ENCODE measurements at regions not wholly inside any gene's neighbourhood (a gene's known extent, or its start where the extent isn't known, plus 50 kb on each side); places are given as distances from the start of the nearest gene placed in this dataset.

- Mint-ChIP-seq H3K27me3 (no peaks in the 10 kb centered on the region), H3K9me3 (peaks cover 4% of the 10 kb centered on the region), H3K4me1 (no peaks in the 10 kb centered on the region), H3K4me3 (no peak overlapping the region), H3K27ac (no peak overlapping the region), H3K36me3 (no peaks in the 10 kb centered on the region)
- ATAC-seq (ENCODE audit: low read depth) (no peak), DNase-seq (ENCODE audit: low spot score in 2 of 2) (no peak)
Measured at GRCh38 chr21:27839512-27840115, 872.7 kb upstream of the ADAMTS5 start.

- Mint-ChIP-seq H3K27ac (no peak overlapping the region), H3K27me3 (no peaks in the 10 kb centered on the region), H3K36me3 (no peaks in the 10 kb centered on the region), H3K4me1 (no peaks in the 10 kb centered on the region), H3K9me3 (peaks cover 5% of the 10 kb centered on the region), H3K4me3 (no peak overlapping the region)
- ATAC-seq (ENCODE audit: low read depth) (no peak), DNase-seq (ENCODE audit: low spot score in 2 of 2) (no peak)
Measured at GRCh38 chr21:27838573-27838972, 871.7 kb upstream of the ADAMTS5 start.

GRCh38 chr21:27837936-27838335 is 871.0 kb upstream of the ADAMTS5 start:
- no peak overlapping the region for H3K27ac Mint-ChIP-seq
- no peaks in the 10 kb centered on the region for H3K4me1 Mint-ChIP-seq
- DNase-seq (ENCODE audit: low spot score in 2 of 2) (no peak), ATAC-seq (ENCODE audit: low read depth) (no peak)
- H3K9me3 Mint-ChIP-seq: peaks cover 4% of the 10 kb centered on the region
- no peak overlapping the region for H3K4me3 Mint-ChIP-seq
- no peaks in the 10 kb centered on the region for H3K27me3 Mint-ChIP-seq
- H3K36me3 Mint-ChIP-seq: no peaks in the 10 kb centered on the region

GRCh38 chr21:27833298-27833697 is 866.4 kb upstream of the ADAMTS5 start:
- H3K4me1 Mint-ChIP-seq: no peaks in the 10 kb centered on the region
- H3K27ac Mint-ChIP-seq: no peak overlapping the region
- peaks cover 3% of the 10 kb centered on the region for H3K27me3 Mint-ChIP-seq
- peaks cover 8% of the 10 kb centered on the region for H3K9me3 Mint-ChIP-seq
- DNase-seq (ENCODE audit: low spot score in 2 of 2) (no peak), ATAC-seq (ENCODE audit: low read depth) (no peak)
- no peak overlapping the region for H3K4me3 Mint-ChIP-seq
- H3K36me3 Mint-ChIP-seq: no peaks in the 10 kb centered on the region

GRCh38 chr21:27831816-27832569 is 865.1 kb upstream of the ADAMTS5 start:
- Mint-ChIP-seq H3K4me3 (no peak overlapping the region), H3K27me3 (peaks cover 3% of the 10 kb centered on the region), H3K4me1 (no peaks in the 10 kb centered on the region), H3K9me3 (peaks cover 8% of the 10 kb centered on the region), H3K36me3 (no peaks in the 10 kb centered on the region), H3K27ac (no peak overlapping the region)
- DNase-seq (ENCODE audit: low spot score in 2 of 2) (no peak), ATAC-seq (ENCODE audit: low read depth) (no peak)

- no peak overlapping the region for H3K27ac Mint-ChIP-seq
- H3K4me3 Mint-ChIP-seq: no peak overlapping the region
- DNase-seq (ENCODE audit: low spot score in 2 of 2): no peak
- ATAC-seq (ENCODE audit: low read depth): no peak
- H3K36me3 Mint-ChIP-seq: no peaks in the 10 kb centered on the region
- no peaks in the 10 kb centered on the region for H3K4me1 Mint-ChIP-seq
- H3K27me3 Mint-ChIP-seq: peaks cover 3% of the 10 kb centered on the region
- H3K9me3 Mint-ChIP-seq: peaks cover 10% of the 10 kb centered on the region
Measured at GRCh38 chr21:27831177-27831576, 864.3 kb upstream of the ADAMTS5 start.

GRCh38 chr21:27827972-27828371 is 861.1 kb upstream of the ADAMTS5 start:
- ATAC-seq (ENCODE audit: low read depth) (no peak), DNase-seq (ENCODE audit: low spot score in 2 of 2) (no peak)
- Mint-ChIP-seq H3K4me3 (no peak overlapping the region), H3K27me3 (peaks cover 3% of the 10 kb centered on the region), H3K9me3 (peaks cover 10% of the 10 kb centered on the region), H3K27ac (no peak overlapping the region), H3K36me3 (no peaks in the 10 kb centered on the region), H3K4me1 (no peaks in the 10 kb centered on the region)

- Mint-ChIP-seq H3K4me1 (no peaks in the 10 kb centered on the region), H3K9me3 (peaks cover 9% of the 10 kb centered on the region), H3K27ac (no peak overlapping the region), H3K27me3 (peaks cover 1% of the 10 kb centered on the region), H3K36me3 (no peaks in the 10 kb centered on the region), H3K4me3 (no peak overlapping the region)
- DNase-seq (ENCODE audit: low spot score in 2 of 2) (no peak), ATAC-seq (ENCODE audit: low read depth) (no peak)
Measured at GRCh38 chr21:27825035-27825434, 858.1 kb upstream of the ADAMTS5 start.

GRCh38 chr21:27823652-27824201 is 856.8 kb upstream of the ADAMTS5 start:
- no peaks in the 10 kb centered on the region for H3K4me1 Mint-ChIP-seq

GRCh38 chr21:27820342-27820741 is 853.5 kb upstream of the ADAMTS5 start:
- Mint-ChIP-seq H3K27me3 (no peaks in the 10 kb centered on the region), H3K4me1 (no peaks in the 10 kb centered on the region), H3K9me3 (no peaks in the 10 kb centered on the region), H3K4me3 (no peak overlapping the region), H3K36me3 (no peaks in the 10 kb centered on the region), H3K27ac (no peak overlapping the region)
- no peak for DNase-seq (ENCODE audit: low spot score in 2 of 2)
- ATAC-seq (ENCODE audit: low read depth): no peak

More at GRCh38 chr21:27823652-27824201, 856.8 kb upstream of the ADAMTS5 start:
- DNase-seq (ENCODE audit: low spot score in 2 of 2) (no peak), ATAC-seq (ENCODE audit: low read depth) (no peak)
- Mint-ChIP-seq H3K9me3 (peaks cover 6% of the 10 kb centered on the region), H3K27ac (no peak overlapping the region), H3K27me3 (no peaks in the 10 kb centered on the region), H3K4me3 (no peak overlapping the region), H3K36me3 (no peaks in the 10 kb centered on the region)

- H3K4me1 Mint-ChIP-seq: no peaks in the 10 kb centered on the region
- no peaks in the 10 kb centered on the region for H3K27me3 Mint-ChIP-seq
- H3K9me3 Mint-ChIP-seq: no peaks in the 10 kb centered on the region
- H3K27ac Mint-ChIP-seq: no peak overlapping the region
- no peak overlapping the region for H3K4me3 Mint-ChIP-seq
- ATAC-seq (ENCODE audit: low read depth): no peak
- no peak for DNase-seq (ENCODE audit: low spot score in 2 of 2)
- H3K36me3 Mint-ChIP-seq: no peaks in the 10 kb centered on the region
Measured at GRCh38 chr21:27819299-27819698, 852.4 kb upstream of the ADAMTS5 start.

GRCh38 chr21:27818847-27819246 is 852.0 kb upstream of the ADAMTS5 start:
- no peak overlapping the region for H3K4me3 Mint-ChIP-seq
- no peaks in the 10 kb centered on the region for H3K9me3 Mint-ChIP-seq
- H3K27me3 Mint-ChIP-seq: no peaks in the 10 kb centered on the region
- H3K4me1 Mint-ChIP-seq: no peaks in the 10 kb centered on the region
- DNase-seq (ENCODE audit: low spot score in 2 of 2) (no peak), ATAC-seq (ENCODE audit: low read depth) (no peak)
- no peaks in the 10 kb centered on the region for H3K36me3 Mint-ChIP-seq
- H3K27ac Mint-ChIP-seq: no peak overlapping the region

- no peaks in the 10 kb centered on the region for H3K4me1 Mint-ChIP-seq
- no peaks in the 10 kb centered on the region for H3K27me3 Mint-ChIP-seq
- no peak for DNase-seq (ENCODE audit: low spot score in 2 of 2)
- no peak overlapping the region for H3K27ac Mint-ChIP-seq
- no peaks in the 10 kb centered on the region for H3K9me3 Mint-ChIP-seq
- no peaks in the 10 kb centered on the region for H3K36me3 Mint-ChIP-seq
- no peak overlapping the region for H3K4me3 Mint-ChIP-seq
- ATAC-seq (ENCODE audit: low read depth): no peak
Measured at GRCh38 chr21:27817902-27818623, 851.2 kb upstream of the ADAMTS5 start.

GRCh38 chr21:27817074-27817473 is 850.2 kb upstream of the ADAMTS5 start:
- Mint-ChIP-seq H3K9me3 (no peaks in the 10 kb centered on the region), H3K4me1 (no peaks in the 10 kb centered on the region), H3K36me3 (no peaks in the 10 kb centered on the region), H3K27ac (no peak overlapping the region), H3K27me3 (no peaks in the 10 kb centered on the region), H3K4me3 (no peak overlapping the region)
- DNase-seq (ENCODE audit: low spot score in 2 of 2) (no peak), ATAC-seq (ENCODE audit: low read depth) (no peak)
